GM12892 (cell line): ENCODE measurements at regions not wholly inside any gene's neighbourhood (a gene's known extent, or its start where the extent isn't known, plus 50 kb on each side); places are given as distances from the start of the nearest gene placed in this dataset.

Source experiments
- DNase-seq: peaks from one replicate; pipeline ENCODE4 v3.0.0; 2011; ENCODE audit not compliant: insufficient read length
- FAIRE-seq: peaks from 2 replicates; lab custom pipeline; 2011; peaks lifted over from hg19 to GRCh38; lab: Jason Lieb, UNC
- POLR2A ChIP-seq: IDR thresholded peaks from 2 replicates; pipeline ENCODE4 v1.6.1; 2011; ENCODE audit warnings: low read depth, low read length, control low read depth
- POLR2AphosphoS5 ChIP-seq: IDR thresholded peaks from 2 replicates; pipeline ENCODE4 v1.6.1; 2011; ENCODE audit warnings: low read depth, low read length, control low read depth
- TAF1 ChIP-seq: IDR thresholded peaks from 2 replicates; pipeline ENCODE4 v1.6.1; 2011; ENCODE audit warnings: low read depth, mild to moderate bottlenecking, control low read depth, low read length, borderline replicate concordance

- no peak for FAIRE-seq
- no peak for DNase-seq
- TF ChIP-seq POLR2A = no peak
- no peak for TF ChIP-seq POLR2AphosphoS5
- no peak for TF ChIP-seq TAF1
These were observed 137.5 kb downstream of the FOXA2 start for GRCh38 chr20:22446613-22447446.

- no peak for TF ChIP-seq POLR2AphosphoS5
- TF ChIP-seq POLR2A = no peak
- no peak for TF ChIP-seq TAF1
- DNase-seq (no peak), FAIRE-seq (no peak)
These were observed 142.1 kb downstream of the FOXA2 start for GRCh38 chr20:22442318-22442717.

GRCh38 chr20:22438926-22439325 is 145.4 kb downstream of the FOXA2 start:
- no peak for FAIRE-seq
- TF ChIP-seq POLR2AphosphoS5 = no peak
- TF ChIP-seq TAF1 = no peak
- TF ChIP-seq POLR2A = no peak
- DNase-seq = no peak

GRCh38 chr20:22438346-22438745 is 146.0 kb downstream of the FOXA2 start:
- TF ChIP-seq TAF1 (no peak), POLR2AphosphoS5 (no peak), POLR2A (no peak)
- FAIRE-seq (no peak), DNase-seq (no peak)

- DNase-seq = no peak
- TF ChIP-seq POLR2A = no peak
- TF ChIP-seq POLR2AphosphoS5 = no peak
- no peak for TF ChIP-seq TAF1
- no peak for FAIRE-seq
These were observed 147.0 kb downstream of the FOXA2 start for GRCh38 chr20:22437354-22437753.

- DNase-seq = no peak
- no peak for FAIRE-seq
- TF ChIP-seq POLR2AphosphoS5 (no peak), POLR2A (no peak), TAF1 (no peak)
These were observed 153.0 kb downstream of the FOXA2 start for GRCh38 chr20:22431419-22431818.

- DNase-seq = no peak
- TF ChIP-seq POLR2A = no peak
- no peak for TF ChIP-seq POLR2AphosphoS5
- no peak for TF ChIP-seq TAF1
- no peak for FAIRE-seq
These were observed 153.6 kb downstream of the FOXA2 start for GRCh38 chr20:22430746-22431168.

GRCh38 chr20:22430154-22430745 is 154.1 kb downstream of the FOXA2 start:
- TF ChIP-seq TAF1 (no peak), POLR2A (no peak), POLR2AphosphoS5 (no peak)
- FAIRE-seq (no peak), DNase-seq (no peak)

GRCh38 chr20:22429175-22430153 is 154.9 kb downstream of the FOXA2 start:
- TF ChIP-seq POLR2AphosphoS5 (no peak), POLR2A (no peak)
- no peak for FAIRE-seq
- DNase-seq = no peak

- FAIRE-seq (no peak), DNase-seq (no peak)
- TF ChIP-seq POLR2A = no peak
- TF ChIP-seq TAF1 = no peak
- TF ChIP-seq POLR2AphosphoS5 = no peak
These were observed 156.3 kb downstream of the FOXA2 start for GRCh38 chr20:22428051-22428450.

GRCh38 chr20:22426772-22427171 is 157.6 kb downstream of the FOXA2 start:
- no peak for DNase-seq
- no peak for FAIRE-seq
- TF ChIP-seq POLR2AphosphoS5 (no peak), TAF1 (no peak), POLR2A (no peak)
